B cell (primary cell): ENCODE measurements at regions not wholly inside any gene's neighbourhood (a gene's known extent, or its start where the extent isn't known, plus 50 kb on each side); places are given as distances from the start of the nearest gene placed in this dataset.

ENCODE experiments used
- ATAC-seq: fragments of 200-7000 bp; cut with Tn5 transposase; one replicate; pipeline ENCODE4 v1.10.0; 2021; ENCODE audit warnings: low read depth, mild to moderate bottlenecking, moderate number of reproducible peaks, moderate library complexity
- CTCF ChIA-PET: fragments of 350-600 bp; sonication (Branson Sonifier 250); formaldehyde crosslinking; loops from one replicate; lab custom pipeline; 2021; ENCODE audit warnings: antibody characterized with exemption, inconsistent platforms; lab: Charles Lee
- POLR2A ChIA-PET: fragments of 350-600 bp; sonication (Branson Sonifier 250); formaldehyde crosslinking; loops from one replicate; lab custom pipeline; 2021; ENCODE audit warnings: antibody characterized with exemption; lab: Charles Lee
- DNase-seq: peaks from one replicate; pipeline ENCODE4 v3.0.0; 2013
- H2AFZ ChIP-seq: 2 replicates; pipeline ENCODE4 v1.6.1; 2012; ENCODE audit warnings: mild to moderate bottlenecking, low read depth, low read length; ENCODE audit not compliant: insufficient read depth, poor library complexity, severe bottlenecking
- H3K27ac ChIP-seq, 2 donors: 1 replicate in 1 of 2; 2 replicates in 1 of 2; pipeline ENCODE4 v1.5.1; 2012 to 2013; ENCODE audit warnings: low read length in 2 of 2, mild to moderate bottlenecking in 2 of 2, moderate library complexity in 1 of 2
- H3K27me3 ChIP-seq, 4 experiments: fragments of 200-600 bp in 1 of 4; sonication (generic) in 1 of 4; replicated peaks in 1 of 4; 1 replicate in 2 of 4; 2 replicates in 2 of 4; pipeline versions ENCODE4 v1.6.1 to v1.7.0; 2013 to 2016; ENCODE audit warnings: low read length in 3 of 4, mild to moderate bottlenecking in 2 of 4, mixed read lengths in 1 of 4, moderate library complexity in 1 of 4; ENCODE audit not compliant: insufficient read depth in 4 of 4, control insufficient read depth in 3 of 4; ENCODE audit errors: control extremely low read depth in 1 of 4
- H3K36me3 ChIP-seq, 2 experiments: replicated peaks in 1 of 2; 1 replicate in 1 of 2; 2 replicates in 1 of 2; pipeline versions ENCODE4 v1.6.1 to v1.7.1; 2013; ENCODE audit warnings: low read length in 1 of 2; ENCODE audit not compliant: insufficient read depth in 2 of 2, control insufficient read depth in 1 of 2; ENCODE audit errors: control extremely low read depth in 1 of 2, extremely low read depth in 1 of 2
- H3K4me1 ChIP-seq, 2 donors: fragments of 200-600 bp in 1 of 2; sonication (generic) in 1 of 2; 1 replicate in 1 of 2; 2 replicates in 1 of 2; pipeline versions ENCODE4 v1.5.1 to v1.6.1; 2013 to 2017; ENCODE audit warnings: low read length in 2 of 2; ENCODE audit not compliant: control insufficient read depth in 2 of 2, insufficient read depth in 2 of 2
- H3K4me2 ChIP-seq: replicated peaks from 2 replicates; pipeline ENCODE3; 2012; ENCODE audit warnings: mild to moderate bottlenecking, low read depth, low read length; ENCODE audit not compliant: poor library complexity, severe bottlenecking
- H3K4me3 ChIP-seq, 5 experiments: fragments of 200-600 bp in 1 of 5; sonication (generic) in 1 of 5; 1 replicate in 3 of 5; 2 replicates in 2 of 5; pipeline versions ENCODE4 v1.5.1 to v1.7.0; 2011 to 2016; ENCODE audit warnings: low read length in 4 of 5, mild to moderate bottlenecking in 4 of 5, low read depth in 2 of 5, control low read depth in 1 of 5, moderate library complexity in 1 of 5; ENCODE audit not compliant: insufficient read depth in 1 of 5; ENCODE audit errors: control extremely low read depth in 1 of 5, extremely low read depth in 1 of 5
- H3K79me2 ChIP-seq: fragments of 200-600 bp; sonication (generic); one replicate; pipeline ENCODE4 v1.6.0; 2016; ENCODE audit warnings: low read length; ENCODE audit not compliant: control insufficient read depth, insufficient read depth
- H3K9ac ChIP-seq: fragments of 200-600 bp; sonication (generic); 2 replicates; pipeline ENCODE4 v1.6.1; 2017; ENCODE audit warnings: mild to moderate bottlenecking, low read length, moderate library complexity
- H3K9me3 ChIP-seq, 3 donors: one replicate each; pipeline versions ENCODE4 v1.6.1 to v1.7.1; 2013; ENCODE audit warnings: low read length in 2 of 3; ENCODE audit not compliant: control insufficient read depth in 2 of 3, insufficient read depth in 1 of 3; ENCODE audit errors: control extremely low read depth in 1 of 3
- H4K20me1 ChIP-seq: 2 replicates; pipeline ENCODE4 v1.6.0; 2012; ENCODE audit warnings: mild to moderate bottlenecking, low read length; ENCODE audit not compliant: insufficient read depth, control insufficient read depth, poor library complexity, severe bottlenecking
- H3K27ac Mint-ChIP-seq: one replicate; pipeline ENCODE4 v1.8.0; 2021; ENCODE audit warnings: mixed read lengths
- H3K27me3 Mint-ChIP-seq: one replicate; pipeline ENCODE4 v1.8.0; 2021; ENCODE audit warnings: mixed read lengths
- H3K4me1 Mint-ChIP-seq: one replicate; pipeline ENCODE4 v1.8.0; 2021; ENCODE audit warnings: mixed read lengths
- H3K4me3 Mint-ChIP-seq: one replicate; pipeline ENCODE4 v1.8.0; 2021; ENCODE audit warnings: mixed read lengths
- H3K9me3 Mint-ChIP-seq: one replicate; pipeline ENCODE4 v1.8.0; 2022; ENCODE audit warnings: mixed read lengths; ENCODE audit not compliant: insufficient read depth
- EZH2 ChIP-seq: IDR thresholded peaks from 2 replicates; pipeline ENCODE4 v1.6.1; 2012; ENCODE audit warnings: borderline replicate concordance, low read depth, mild to moderate bottlenecking, moderate library complexity, low read length; ENCODE audit not compliant: insufficient read depth, poor library complexity, severe bottlenecking
- WGBS: methylation state at CpG from one replicate; pipeline ENCODE4 v1.1.5; 2013; ENCODE audit warnings: missing lambda C conversion rate; ENCODE audit not compliant: insufficient coverage; 5-methylcytosine and 5-hydroxymethylcytosine counted together
- intact Hi-C: fragments of 100-400 bp; cut with micrococcal nuclease; formaldehyde crosslinking; loops from one replicate; pipeline ENCODE4 v1.10.0; 2022
- TF ChIP-seq, protein P1 (sequence below): fragments of 200-600 bp; IDR thresholded peaks from one replicate; pipeline ENCODE4 v1.8.0; 2022; ENCODE audit warnings: antibody characterized with exemption, mild to moderate bottlenecking

DNA sequence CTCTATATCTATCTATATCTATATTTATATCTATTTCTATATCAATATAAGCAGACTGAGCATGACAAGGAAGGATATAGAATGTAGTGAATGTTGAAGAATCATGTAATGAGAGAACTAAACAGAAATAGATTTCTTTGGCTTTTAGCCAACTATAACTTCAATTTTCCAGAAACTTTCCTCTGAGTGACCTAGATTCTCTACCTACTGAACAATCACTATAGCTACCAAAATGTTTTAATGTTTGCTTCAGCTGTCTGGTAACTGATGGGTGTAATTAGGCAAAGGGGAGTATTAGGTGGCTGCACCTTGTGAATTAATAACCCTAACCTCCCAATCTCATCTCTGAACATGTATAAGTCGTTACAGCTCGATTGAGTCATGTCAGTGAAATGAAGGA, 76.4 kb upstream of the ROBO1 start:
- Mint-ChIP-seq H3K9me3 (no peaks in the 10 kb centered on the region), H3K27ac (no peak overlapping the region), H3K4me1 (no peaks in the 10 kb centered on the region), H3K27me3 (no peaks in the 10 kb centered on the region), H3K4me3 (no peak overlapping the region)
- WGBS: no CpG with 5 or more reads among the region's 2 CpGs
- ChIA-PET POLR2A (no interaction called here), CTCF (no interaction called here)
- H3K27ac ChIP-seq: no peak overlapping the region
- DNase-seq (no peak), ATAC-seq (no peak)
- H2AFZ ChIP-seq: no peak overlapping the region
- H3K4me1 ChIP-seq: no peaks in the 10 kb centered on the region
- no peaks in the 10 kb centered on the region for H3K27me3 ChIP-seq
- H3K9ac ChIP-seq: no peak overlapping the region
- TF ChIP-seq EZH2: no peak
- TF ChIP-seq, protein P1, sequence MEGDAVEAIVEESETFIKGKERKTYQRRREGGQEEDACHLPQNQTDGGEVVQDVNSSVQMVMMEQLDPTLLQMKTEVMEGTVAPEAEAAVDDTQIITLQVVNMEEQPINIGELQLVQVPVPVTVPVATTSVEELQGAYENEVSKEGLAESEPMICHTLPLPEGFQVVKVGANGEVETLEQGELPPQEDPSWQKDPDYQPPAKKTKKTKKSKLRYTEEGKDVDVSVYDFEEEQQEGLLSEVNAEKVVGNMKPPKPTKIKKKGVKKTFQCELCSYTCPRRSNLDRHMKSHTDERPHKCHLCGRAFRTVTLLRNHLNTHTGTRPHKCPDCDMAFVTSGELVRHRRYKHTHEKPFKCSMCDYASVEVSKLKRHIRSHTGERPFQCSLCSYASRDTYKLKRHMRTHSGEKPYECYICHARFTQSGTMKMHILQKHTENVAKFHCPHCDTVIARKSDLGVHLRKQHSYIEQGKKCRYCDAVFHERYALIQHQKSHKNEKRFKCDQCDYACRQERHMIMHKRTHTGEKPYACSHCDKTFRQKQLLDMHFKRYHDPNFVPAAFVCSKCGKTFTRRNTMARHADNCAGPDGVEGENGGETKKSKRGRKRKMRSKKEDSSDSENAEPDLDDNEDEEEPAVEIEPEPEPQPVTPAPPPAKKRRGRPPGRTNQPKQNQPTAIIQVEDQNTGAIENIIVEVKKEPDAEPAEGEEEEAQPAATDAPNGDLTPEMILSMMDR: no peak
- no peaks in the 10 kb centered on the region for H4K20me1 ChIP-seq
- no peaks in the 10 kb centered on the region for H3K36me3 ChIP-seq
- H3K4me2 ChIP-seq: no peak overlapping the region
- intact Hi-C loops: no loop called here
- no peaks in the 10 kb centered on the region for H3K9me3 ChIP-seq
- H3K79me2 ChIP-seq: no peaks in the 10 kb centered on the region
- H3K4me3 ChIP-seq: no peak overlapping the region

DNA sequence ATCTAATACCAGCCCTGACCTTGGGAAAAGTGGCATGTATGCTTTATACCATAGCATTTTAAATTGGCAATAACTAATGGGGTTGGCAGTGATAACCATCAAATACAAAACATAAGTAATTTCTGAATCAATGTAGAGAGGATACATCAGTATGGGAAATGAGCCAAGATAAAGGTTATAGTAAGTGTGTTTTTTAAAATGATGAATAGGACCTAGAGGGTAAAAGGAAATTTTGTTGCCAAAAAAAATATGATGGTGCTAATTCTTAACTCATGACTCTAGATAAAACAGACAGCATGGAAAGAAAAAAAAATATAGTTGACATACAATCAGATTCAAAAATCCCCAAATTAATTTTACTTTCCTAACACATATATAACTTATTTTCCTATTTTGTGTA, 75.4 kb upstream of the ROBO1 start:
- intact Hi-C loops: no loop called here
- Histone ChIP-seq H3K79me2 (no peaks in the 10 kb centered on the region), H3K27me3 (no peaks in the 10 kb centered on the region), H3K4me1 (no peaks in the 10 kb centered on the region), H3K36me3 (no peaks in the 10 kb centered on the region), H4K20me1 (no peaks in the 10 kb centered on the region), H3K9me3 (no peaks in the 10 kb centered on the region), H3K9ac (no peak overlapping the region), H3K4me3 (no peak overlapping the region), H3K27ac (no peak overlapping the region), H2AFZ (no peak overlapping the region), H3K4me2 (no peak overlapping the region)
- ATAC-seq: no peak
- no peak for DNase-seq
- no peaks in the 10 kb centered on the region for H3K4me1 Mint-ChIP-seq
- no peak overlapping the region for H3K27ac Mint-ChIP-seq
- H3K9me3 Mint-ChIP-seq: no peaks in the 10 kb centered on the region
- ChIA-PET CTCF (no interaction called here), POLR2A (no interaction called here)
- H3K4me3 Mint-ChIP-seq: no peak overlapping the region
- H3K27me3 Mint-ChIP-seq: no peaks in the 10 kb centered on the region
- TF ChIP-seq, protein P1: no peak
- TF ChIP-seq EZH2: no peak
